Loucy (cell line): ENCODE measurements at regions not wholly inside any gene's neighbourhood (a gene's known extent, or its start where the extent isn't known, plus 50 kb on each side); places are given as distances from the start of the nearest gene placed in this dataset.

Experiments
- CTCF ChIP-seq: fragments of 200-600 bp; sonication (generic); conservative IDR thresholded peaks from 2 replicates; pipeline ENCODE4 v1.5.1; 2014; ENCODE audit warnings: mild to moderate bottlenecking, antibody characterized with exemption, low read length
- EZH2phosphoT487 ChIP-seq: fragments of 200-600 bp; IDR thresholded peaks from 2 replicates; pipeline ENCODE4 v1.6.1; 2018; ENCODE audit warnings: antibody characterized with exemption, mild to moderate bottlenecking, moderate library complexity, borderline replicate concordance

GRCh38 chr5:100434815-100435214 lies 100.4 kb upstream of the FAM174A start:
- TF ChIP-seq CTCF, result no peak
- TF ChIP-seq EZH2phosphoT487, result no peak
